ENCODE measurements at regions not wholly inside any gene's neighbourhood (a gene's known extent, or its start where the extent isn't known, plus 50 kb on each side); places are given as distances from the start of the nearest gene placed in this dataset.

DNA sequence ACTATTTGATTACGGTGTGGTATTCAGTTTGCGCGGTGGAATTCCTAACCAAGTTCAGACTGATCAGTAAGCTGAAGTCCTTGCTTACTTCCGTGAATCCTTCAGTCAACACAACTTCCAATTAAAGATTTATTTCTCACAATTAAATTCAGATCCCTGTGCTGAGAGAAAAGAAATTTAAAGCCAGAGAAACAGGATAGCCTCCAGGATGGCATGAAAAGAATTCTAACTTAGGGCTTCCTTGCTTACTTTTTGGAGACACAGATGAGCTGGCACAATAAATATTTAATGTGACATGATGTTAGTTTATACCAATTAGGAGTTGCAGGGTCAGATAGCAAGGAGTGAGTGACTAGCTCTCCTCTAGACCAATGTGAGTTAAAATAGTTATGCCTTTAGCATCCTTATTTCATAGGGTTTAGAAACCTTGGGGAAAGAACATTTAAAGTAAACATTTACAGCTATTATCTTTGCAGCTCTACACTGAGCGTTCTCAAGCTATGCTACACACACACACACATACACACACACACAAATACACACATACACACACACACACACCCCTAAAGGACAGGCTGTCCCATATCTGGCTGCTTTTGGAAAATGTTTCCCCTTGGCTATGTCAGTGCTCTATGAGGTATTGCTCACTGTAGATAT lies 151.0 kb downstream of the TRIB2 start:
- TF ChIP-seq, protein P1, sequence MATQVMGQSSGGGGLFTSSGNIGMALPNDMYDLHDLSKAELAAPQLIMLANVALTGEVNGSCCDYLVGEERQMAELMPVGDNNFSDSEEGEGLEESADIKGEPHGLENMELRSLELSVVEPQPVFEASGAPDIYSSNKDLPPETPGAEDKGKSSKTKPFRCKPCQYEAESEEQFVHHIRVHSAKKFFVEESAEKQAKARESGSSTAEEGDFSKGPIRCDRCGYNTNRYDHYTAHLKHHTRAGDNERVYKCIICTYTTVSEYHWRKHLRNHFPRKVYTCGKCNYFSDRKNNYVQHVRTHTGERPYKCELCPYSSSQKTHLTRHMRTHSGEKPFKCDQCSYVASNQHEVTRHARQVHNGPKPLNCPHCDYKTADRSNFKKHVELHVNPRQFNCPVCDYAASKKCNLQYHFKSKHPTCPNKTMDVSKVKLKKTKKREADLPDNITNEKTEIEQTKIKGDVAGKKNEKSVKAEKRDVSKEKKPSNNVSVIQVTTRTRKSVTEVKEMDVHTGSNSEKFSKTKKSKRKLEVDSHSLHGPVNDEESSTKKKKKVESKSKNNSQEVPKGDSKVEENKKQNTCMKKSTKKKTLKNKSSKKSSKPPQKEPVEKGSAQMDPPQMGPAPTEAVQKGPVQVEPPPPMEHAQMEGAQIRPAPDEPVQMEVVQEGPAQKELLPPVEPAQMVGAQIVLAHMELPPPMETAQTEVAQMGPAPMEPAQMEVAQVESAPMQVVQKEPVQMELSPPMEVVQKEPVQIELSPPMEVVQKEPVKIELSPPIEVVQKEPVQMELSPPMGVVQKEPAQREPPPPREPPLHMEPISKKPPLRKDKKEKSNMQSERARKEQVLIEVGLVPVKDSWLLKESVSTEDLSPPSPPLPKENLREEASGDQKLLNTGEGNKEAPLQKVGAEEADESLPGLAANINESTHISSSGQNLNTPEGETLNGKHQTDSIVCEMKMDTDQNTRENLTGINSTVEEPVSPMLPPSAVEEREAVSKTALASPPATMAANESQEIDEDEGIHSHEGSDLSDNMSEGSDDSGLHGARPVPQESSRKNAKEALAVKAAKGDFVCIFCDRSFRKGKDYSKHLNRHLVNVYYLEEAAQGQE (IDR thresholded peaks at IDR 0.05; ENCODE audit: low read depth), result no peak
- TF ChIP-seq YY1 (IDR thresholded peaks at IDR 0.05; ENCODE audit: low read depth), result no peak
- no peak for TF ChIP-seq CEBPB (IDR thresholded peaks at IDR 0.05)
- TF ChIP-seq, protein P2, sequence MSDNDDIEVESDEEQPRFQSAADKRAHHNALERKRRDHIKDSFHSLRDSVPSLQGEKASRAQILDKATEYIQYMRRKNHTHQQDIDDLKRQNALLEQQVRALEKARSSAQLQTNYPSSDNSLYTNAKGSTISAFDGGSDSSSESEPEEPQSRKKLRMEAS (IDR thresholded peaks at IDR 0.05), result no peak

Data from Ishikawa (cell line).